ENCODE measurements at regions not wholly inside any gene's neighbourhood (a gene's known extent, or its start where the extent isn't known, plus 50 kb on each side); places are given as distances from the start of the nearest gene placed in this dataset.
A peak's percentile ranks its signal among the peaks of the same experiment; 100 is the strongest.

GRCh38 chr11:19526119-19526518, 186.5 kb upstream of the NAV2 start:
- Mint-ChIP-seq H3K27ac (no peak overlapping the region), H3K27me3 (ENCODE audit: insufficient read depth, low read depth, poor library complexity) (peaks cover 5% of the 10 kb centered on the region), H3K36me3 (ENCODE audit: low read depth) (no peaks in the 10 kb centered on the region), H3K9me3 (no peaks in the 10 kb centered on the region), H3K4me3 (no peak overlapping the region), H3K4me1 (peaks cover 25% of the 10 kb centered on the region)
- no peaks in the 10 kb centered on the region for H3K27me3 ChIP-seq (ENCODE audit: insufficient read depth)
- DNase-seq (ENCODE audit: low spot score): no peak
- no peak overlapping the region for H3K4me3 ChIP-seq
- H3K9me2 ChIP-seq (ENCODE audit: insufficient read depth): peaks cover 23% of the 10 kb centered on the region
- no peak overlapping the region for H2AFZ ChIP-seq
- H3K4me2 ChIP-seq: peak overlapping the region; percentile 57; the same call in 1 of the 2 replicates
- peaks cover 9% of the 10 kb centered on the region; the same call in 1 of the 2 replicates for H3K4me1 ChIP-seq (ENCODE audit: insufficient read depth)
- no peaks in the 10 kb centered on the region for H3K36me3 ChIP-seq (ENCODE audit: insufficient read depth)
- no peak overlapping the region for H3K27ac ChIP-seq (ENCODE audit: low read depth)
- no peaks in the 10 kb centered on the region for H3F3A ChIP-seq (replicated peaks; ENCODE audit: low read depth)
- no peak for TF ChIP-seq ZNF114 (CRISPR knock-in tag; IDR thresholded peaks at IDR 0.05)
- TF ChIP-seq EZH2phosphoT487 (IDR thresholded peaks at IDR 0.05; ENCODE audit: unreplicated experiment): no peak
- no peak for TF ChIP-seq STAT1 (IDR thresholded peaks at IDR 0.05; ENCODE audit: unreplicated experiment)
- no peak for TF ChIP-seq REST (IDR thresholded peaks at IDR 0.05; ENCODE audit: unreplicated experiment)
- no peak for TF ChIP-seq ZNF331 (CRISPR knock-in tag; IDR thresholded peaks at IDR 0.05; ENCODE audit: low read depth)
- TF ChIP-seq POLR2AphosphoS5 (IDR thresholded peaks at IDR 0.05; ENCODE audit: low read depth): no peak
- no peak for TF ChIP-seq CREB1 (CRISPR knock-in tag; IDR thresholded peaks at IDR 0.05; ENCODE audit: low read depth)
- TF ChIP-seq JUNB (IDR thresholded peaks at IDR 0.05; ENCODE audit: unreplicated experiment): no peak
- no peak for TF ChIP-seq ETS1 (IDR thresholded peaks at IDR 0.05)
- no peak for TF ChIP-seq NANOG (IDR thresholded peaks at IDR 0.05; ENCODE audit: borderline replicate concordance)
- no peak for TF ChIP-seq EZH2 (IDR thresholded peaks at IDR 0.05; ENCODE audit: low read depth, unreplicated experiment)
- TF ChIP-seq CTCF (conservative IDR thresholded peaks at IDR 0.05; ENCODE audit: low read depth in 2 of 2): no peak
- no peak for TF ChIP-seq ZNF462 (CRISPR knock-in tag; IDR thresholded peaks at IDR 0.05)
- no peak for ATAC-seq
- no peaks in the 10 kb centered on the region for H4K20me1 ChIP-seq (replicated peaks; ENCODE audit: insufficient read depth)
- H3K79me2 ChIP-seq (replicated peaks; ENCODE audit: insufficient read depth): no peaks in the 10 kb centered on the region
